Inferior parietal cortex (tissue), 1 donor: ENCODE measurements at regions not wholly inside any gene's neighbourhood (a gene's known extent, or its start where the extent isn't known, plus 50 kb on each side); places are given as distances from the start of the nearest gene placed in this dataset.

Source experiments
- DNase-seq: peaks from one replicate; pipeline ENCODE4 v3.0.0-alpha.2; 2016; ENCODE audit errors: extremely low spot score

- DNase-seq = no peak
Observed at GRCh38 chr17:77321649-77322513, 181.1 kb downstream of the SEC14L1 start.

GRCh38 chr17:77322514-77323412, 182.0 kb downstream of the SEC14L1 start:
- DNase-seq = no peak

GRCh38 chr17:77323413-77324171, 182.8 kb downstream of the SEC14L1 start:
- no peak for DNase-seq

DNA sequence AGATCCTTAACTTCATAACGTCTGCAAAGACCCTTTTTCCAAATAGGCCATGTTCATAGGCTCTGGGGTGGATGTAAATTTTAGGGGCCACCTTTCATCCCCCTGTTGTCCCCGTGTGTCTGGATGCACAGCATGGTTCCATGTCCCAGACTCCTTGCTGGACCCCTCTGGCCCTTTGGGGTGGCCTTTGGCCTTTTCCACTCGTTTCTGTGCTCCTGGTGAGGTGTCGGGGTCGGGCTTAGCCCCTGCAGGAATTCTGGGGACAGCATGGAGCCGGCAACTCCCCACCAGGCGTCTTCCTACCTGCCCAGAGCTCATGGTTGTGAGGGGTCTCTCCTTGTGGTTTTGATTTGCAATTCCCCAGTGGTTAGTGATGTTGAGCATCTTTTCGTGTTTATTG, 183.5 kb downstream of the SEC14L1 start:
- no peak for DNase-seq

DNA sequence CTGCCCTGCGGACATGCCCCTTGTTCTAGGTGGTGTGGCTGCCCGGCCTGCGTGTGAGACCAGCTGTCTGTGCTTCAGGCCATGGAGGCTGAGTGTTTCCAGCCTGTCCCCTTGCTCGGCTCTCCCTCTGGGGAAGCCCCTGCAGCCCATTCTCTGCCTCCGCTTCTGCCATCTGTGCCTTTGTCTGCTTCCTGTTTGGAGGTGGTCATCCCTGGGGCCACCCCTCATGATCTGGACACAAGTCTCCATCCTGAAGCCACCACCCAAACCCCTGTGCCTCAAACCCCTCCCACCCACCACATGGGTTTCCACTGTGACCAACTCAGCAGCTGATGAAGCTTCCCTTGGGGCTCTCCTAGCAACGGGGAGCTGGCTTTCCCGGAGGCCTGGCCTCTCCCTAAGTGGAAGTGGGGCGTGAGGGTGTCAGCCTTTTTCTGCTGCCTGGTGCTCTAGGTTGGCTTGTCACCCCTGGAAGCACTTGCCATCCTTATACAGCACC, 184.9 kb downstream of the SEC14L1 start:
- DNase-seq = no peak

GRCh38 chr17:77326076-77326591, 185.4 kb downstream of the SEC14L1 start:
- no peak for DNase-seq

DNA sequence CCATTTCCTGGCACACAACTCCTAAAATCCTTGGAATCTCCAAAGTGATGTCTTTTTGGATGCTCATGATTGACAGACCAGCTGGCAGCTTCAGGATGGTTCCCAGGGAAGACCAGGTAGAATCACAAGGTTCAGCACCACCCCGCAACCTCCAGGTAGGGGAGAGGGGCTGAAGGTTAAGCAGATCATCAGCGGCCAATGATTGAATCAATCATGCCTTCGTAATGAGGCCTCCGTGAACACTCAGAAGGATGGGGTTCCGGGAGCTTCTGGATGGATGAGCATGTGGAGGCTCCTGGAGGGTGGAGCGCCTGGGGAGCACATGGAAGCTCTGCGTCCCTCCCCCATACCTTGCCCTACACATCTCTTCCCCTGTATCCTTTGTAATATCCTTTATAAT, 185.9 kb downstream of the SEC14L1 start:
- DNase-seq = no peak

- no peak for DNase-seq
Observed at GRCh38 chr17:77327181-77327565, 186.4 kb downstream of the SEC14L1 start.

- no peak for DNase-seq
Observed at GRCh38 chr17:77327566-77328464, 187.0 kb downstream of the SEC14L1 start.

GRCh38 chr17:77328823-77329740, 188.3 kb downstream of the SEC14L1 start:
- no peak for DNase-seq

GRCh38 chr17:77329741-77330531, 189.2 kb downstream of the SEC14L1 start:
- no peak for DNase-seq

- DNase-seq = no peak
Observed at GRCh38 chr17:77330602-77331081, 189.9 kb downstream of the SEC14L1 start.

DNA sequence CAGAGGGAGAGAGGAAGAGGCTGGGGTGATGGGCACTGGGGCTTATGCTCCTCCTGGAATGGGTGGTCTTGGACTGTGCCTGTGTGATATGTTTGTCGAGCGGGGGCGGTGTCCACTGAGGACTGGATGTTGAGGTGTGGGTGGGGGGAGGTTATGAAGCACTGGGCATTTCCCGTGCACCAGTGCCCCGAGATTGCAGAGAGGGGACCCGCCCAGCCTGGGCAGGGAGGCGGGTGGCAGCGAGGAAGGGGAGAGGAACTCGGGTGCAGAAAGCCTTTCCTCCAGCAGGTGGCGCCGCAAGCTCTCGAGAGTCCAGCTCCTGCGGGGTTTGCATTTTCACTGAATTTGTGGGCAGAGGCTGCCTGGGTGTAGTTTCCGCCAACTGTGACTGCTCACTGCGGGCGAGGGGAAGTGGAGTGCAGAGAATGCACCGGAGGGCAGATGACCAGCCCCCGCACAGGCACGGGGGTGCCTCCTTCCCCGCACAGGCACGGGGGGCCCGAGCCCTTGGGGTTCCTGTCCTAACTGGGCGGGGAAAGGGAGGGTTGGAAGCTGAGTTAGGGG, 190.6 kb downstream of the SEC14L1 start:
- peak; percentile 93 for DNase-seq

DNA sequence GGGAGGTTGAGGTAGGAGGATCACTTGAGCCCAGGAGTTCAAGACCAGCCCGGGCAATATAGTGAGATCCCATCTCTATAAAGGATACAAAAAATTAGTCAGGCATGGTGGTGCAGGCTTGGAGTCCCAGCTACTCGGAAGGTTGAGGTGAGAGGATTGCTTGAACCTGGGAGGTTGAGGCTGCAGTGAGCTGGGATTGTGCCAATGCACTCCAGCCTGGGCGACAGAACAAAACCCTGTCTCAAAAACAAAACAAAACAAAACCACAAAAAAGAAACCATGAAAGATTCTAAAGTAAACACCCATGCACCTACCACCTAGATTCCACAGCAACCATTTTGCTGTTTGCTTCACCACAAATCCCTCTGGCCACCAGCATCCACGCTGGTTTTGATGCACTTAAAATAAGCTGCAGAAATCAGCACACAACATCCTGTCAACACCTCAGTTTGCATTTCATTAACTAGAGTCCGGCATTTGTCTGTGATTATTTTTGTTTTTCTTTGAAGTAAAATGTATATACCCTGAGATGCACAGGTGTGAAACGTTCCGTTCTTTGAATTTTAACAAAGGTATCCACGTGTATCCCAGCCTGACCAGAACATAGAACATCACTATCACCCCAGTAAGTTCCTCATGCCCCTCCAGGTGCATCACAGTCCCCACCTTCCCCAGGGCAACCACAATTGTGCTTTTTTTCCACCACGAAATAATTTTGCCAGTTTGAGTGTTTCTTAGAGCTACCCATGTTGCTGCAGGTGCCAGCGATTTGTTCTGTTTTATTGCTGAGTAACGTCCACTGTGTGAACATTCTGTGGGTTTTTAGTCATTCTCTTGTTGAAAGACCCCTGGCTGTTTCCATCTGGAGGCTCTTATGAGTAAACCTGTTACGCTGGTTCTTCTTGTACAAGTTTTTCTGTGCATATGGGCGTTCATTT, 191.5 kb downstream of the SEC14L1 start:
- no peak for DNase-seq

- peak; percentile 53 for DNase-seq
Observed at GRCh38 chr17:77332981-77333685, 192.4 kb downstream of the SEC14L1 start.

- DNase-seq = no peak
Observed at GRCh38 chr17:77337150-77337549, 196.4 kb downstream of the SEC14L1 start.
